Skin epidermis (tissue), 12 donors: ENCODE measurements at regions not wholly inside any gene's neighbourhood (a gene's known extent, or its start where the extent isn't known, plus 50 kb on each side); places are given as distances from the start of the nearest gene placed in this dataset.

Experiments used
- H3K27ac ChIP-seq, 21 experiments: fragments of 200-600 bp; sonication (generic) in 11 of 21; one replicate each; pipeline ENCODE4 v1.5.0; 2020; ENCODE audit warnings: mild to moderate bottlenecking in 3 of 21, inconsistent platforms in 2 of 21, moderate library complexity in 2 of 21
- H3K4me3 ChIP-seq, 7 experiments: fragments of 200-600 bp; sonication (generic) in 2 of 7; one replicate each; pipeline ENCODE4 v1.5.0; 2020; ENCODE audit warnings: inconsistent platforms in 2 of 7, mild to moderate bottlenecking in 2 of 7, moderate library complexity in 1 of 7

DNA sequence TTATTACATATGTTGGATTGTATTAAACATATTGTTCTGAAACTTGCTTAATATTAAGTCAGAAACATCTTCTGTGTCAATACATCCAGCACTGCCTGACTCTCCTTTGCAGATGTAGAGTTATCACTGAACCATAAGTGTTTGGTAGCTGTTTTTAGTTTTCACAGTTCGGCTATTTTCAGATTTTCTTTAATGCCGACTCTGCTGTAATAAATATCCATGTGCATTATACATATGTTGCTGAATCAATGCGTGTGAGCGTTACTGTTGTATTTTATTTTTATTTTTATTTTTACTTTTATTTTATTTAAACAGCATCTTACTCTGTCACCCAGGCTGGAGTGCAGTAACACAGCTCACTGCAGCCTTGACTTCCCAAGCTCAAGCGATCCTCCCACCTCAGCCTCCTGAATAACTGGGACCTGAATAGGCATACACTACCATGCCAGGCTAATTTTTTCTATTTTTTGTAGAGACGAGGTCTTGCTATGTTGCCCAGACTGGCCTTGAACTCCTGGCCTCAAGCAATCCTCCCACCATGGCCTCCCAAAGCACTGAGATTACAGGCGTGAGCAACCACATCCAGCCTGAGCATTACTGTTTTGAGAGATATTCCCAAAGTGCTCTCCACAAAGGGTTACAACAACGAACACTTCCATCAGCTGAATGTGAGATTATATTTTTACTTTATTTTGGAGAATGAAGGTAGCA is 50.7 kb upstream of the NOCT start:
- Histone ChIP-seq H3K27ac (no peak overlapping the region), H3K4me3 (no peak overlapping the region)

- H3K27ac ChIP-seq = no peak overlapping the region
- no peak overlapping the region for H3K4me3 ChIP-seq
Measured at GRCh38 chr4:138963412-138963811, 52.2 kb upstream of the NOCT start.

DNA sequence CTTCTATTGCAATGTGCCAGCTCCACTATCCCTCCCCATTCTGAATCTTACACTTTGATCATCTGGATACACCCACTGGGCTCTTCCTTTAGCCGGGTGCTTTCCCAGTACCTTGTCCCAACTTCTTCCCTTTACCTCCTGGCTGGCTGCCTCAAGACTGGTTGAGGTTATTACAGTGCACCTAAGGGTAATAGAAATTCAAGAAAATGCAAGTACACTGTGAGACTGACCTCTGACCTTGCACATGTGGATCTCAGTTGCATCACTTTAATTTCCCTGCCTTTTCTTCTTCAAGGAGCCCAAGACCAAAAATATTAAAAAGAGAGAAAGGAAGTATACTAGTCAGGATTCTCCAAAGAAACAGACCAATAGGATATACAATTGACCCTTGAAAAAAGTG is 53.9 kb upstream of the NOCT start:
- Histone ChIP-seq H3K4me3 (no peak overlapping the region), H3K27ac (no peak overlapping the region)

DNA sequence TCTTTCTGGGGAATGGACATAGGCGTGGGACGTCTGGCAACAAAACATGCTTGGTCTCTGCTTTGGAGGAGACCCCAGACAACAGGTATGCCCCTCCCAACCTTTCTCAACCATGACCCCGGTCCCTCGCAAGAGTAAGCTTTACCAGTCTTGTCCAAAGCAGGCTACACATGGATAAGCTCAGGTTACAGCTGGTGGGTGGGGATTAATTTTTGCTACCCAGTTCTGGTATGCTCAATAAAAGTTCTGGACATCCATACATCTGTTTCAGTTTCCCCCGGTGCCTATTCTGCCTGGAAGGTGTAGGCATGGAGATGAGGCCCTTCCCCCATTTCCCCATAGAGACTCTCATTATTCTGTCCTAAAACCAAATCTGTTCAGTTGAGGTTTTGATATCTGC is 54.5 kb upstream of the NOCT start:
- Histone ChIP-seq H3K27ac (no peak overlapping the region), H3K4me3 (no peak overlapping the region)

- H3K4me3 ChIP-seq = no peak overlapping the region
- no peak overlapping the region for H3K27ac ChIP-seq
Measured at GRCh38 chr4:138960175-138960710, 55.3 kb upstream of the NOCT start.

DNA sequence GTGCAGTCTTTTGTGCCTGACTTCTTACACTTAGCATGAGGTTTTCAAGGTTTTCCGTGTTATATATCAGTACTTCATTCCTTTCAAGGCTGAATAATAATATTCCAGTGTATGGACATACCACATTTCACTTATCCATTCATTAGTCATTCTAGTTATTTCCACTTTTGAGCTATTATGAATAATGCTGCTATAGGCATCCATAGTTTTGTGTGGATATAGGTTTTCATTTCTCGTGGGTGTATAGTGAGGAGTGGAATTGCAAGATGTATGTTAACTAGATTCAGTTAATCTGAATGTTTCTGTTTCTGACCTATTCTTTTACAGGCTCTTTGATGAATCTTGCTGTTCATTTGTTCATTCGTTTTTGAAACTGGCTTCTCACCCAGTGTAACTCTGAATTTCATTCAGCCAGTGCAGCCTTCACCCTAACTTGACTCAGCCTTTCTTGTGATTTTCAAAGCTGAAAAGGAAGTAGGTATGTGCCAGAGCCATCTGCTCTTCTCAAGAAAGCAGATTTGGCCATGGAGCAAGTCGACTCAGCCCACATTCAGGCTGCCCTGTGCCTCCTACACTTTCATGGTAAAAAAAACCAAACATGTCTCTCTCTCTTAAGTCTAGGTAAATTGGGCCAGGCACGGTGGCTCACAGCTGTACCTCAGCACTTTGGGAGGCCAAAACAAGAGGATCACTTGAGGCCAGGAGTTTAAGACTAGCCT is 56.3 kb upstream of the NOCT start:
- H3K4me3 ChIP-seq = no peak overlapping the region
- H3K27ac ChIP-seq = peak overlapping the region in 2 of 21 experiments; percentile 34 to 56

DNA sequence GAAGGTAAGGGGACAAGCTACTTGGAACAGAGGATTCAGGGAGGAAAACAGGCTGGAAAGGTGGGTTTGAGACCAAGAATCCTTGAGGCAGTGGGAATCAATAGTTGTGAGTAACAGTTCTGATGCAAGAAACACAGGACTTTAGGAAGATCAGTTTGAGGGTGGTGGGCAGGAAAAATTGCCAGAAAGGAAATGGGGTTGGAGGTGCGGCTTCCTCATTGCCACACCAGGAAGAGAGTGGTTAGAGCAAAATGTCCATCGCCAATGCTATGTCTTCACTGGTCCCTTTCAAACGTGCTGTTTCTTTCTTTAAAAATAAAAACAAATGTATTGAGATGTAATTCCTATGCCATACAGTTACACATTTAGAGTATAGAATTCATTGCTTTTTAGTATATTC is 57.1 kb upstream of the NOCT start:
- H3K27ac ChIP-seq = no peak overlapping the region
- H3K4me3 ChIP-seq = no peak overlapping the region

DNA sequence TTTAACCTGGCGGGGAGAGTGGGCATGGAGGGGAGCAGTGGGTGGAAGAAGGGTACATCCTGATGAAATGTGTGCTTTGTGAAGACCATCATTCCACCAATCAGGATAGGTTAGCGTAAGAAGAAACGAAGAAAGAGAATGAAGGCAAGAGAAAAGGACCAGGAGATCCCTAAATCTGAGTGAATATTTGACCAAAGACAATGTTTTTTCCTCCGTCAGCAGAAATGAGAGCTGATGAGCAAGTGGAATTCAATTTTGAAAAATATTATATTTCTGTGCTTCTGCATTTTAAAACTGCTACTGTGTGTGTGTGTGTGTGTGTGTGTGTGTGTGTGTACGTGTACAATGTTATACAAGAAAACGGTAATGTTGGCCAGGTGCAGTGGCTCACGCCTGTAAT is 58.3 kb upstream of the NOCT start:
- no peak overlapping the region for H3K27ac ChIP-seq
- no peak overlapping the region for H3K4me3 ChIP-seq

GRCh38 chr4:138954428-138954827 is 61.2 kb upstream of the NOCT start:
- Histone ChIP-seq H3K27ac (peak overlapping the region in 2 of 21 experiments; percentile 34 to 73), H3K4me3 (no peak overlapping the region)

DNA sequence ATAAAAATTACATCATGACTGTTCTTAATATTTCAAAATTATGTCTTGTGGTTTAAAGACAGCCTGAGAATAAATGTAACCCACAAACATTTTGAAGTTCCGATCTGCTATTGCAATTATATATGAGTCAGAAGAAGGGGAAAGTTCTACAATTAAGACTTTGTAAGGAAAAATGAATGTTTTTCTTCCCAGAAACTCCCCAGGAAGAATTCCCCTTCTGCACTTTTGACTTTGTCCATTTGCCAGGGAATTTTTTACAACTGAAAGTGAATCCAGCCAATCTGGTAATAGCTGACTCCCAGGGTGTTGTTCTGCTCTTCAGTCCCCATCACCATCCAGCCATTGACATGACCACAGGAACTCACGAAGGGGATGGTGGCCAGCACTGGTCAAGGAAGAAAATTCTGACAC is 61.6 kb upstream of the NOCT start:
- peak overlapping the region in 2 of 21 experiments; percentile 34 to 67 for H3K27ac ChIP-seq
- no peak overlapping the region for H3K4me3 ChIP-seq

GRCh38 chr4:138952411-138952810 is 63.2 kb upstream of the NOCT start:
- H3K27ac ChIP-seq = peak overlapping the region in 12 of 21 experiments; percentile 14 to 72 (median 50)
- H3K4me3 ChIP-seq = no peak overlapping the region

- Histone ChIP-seq H3K4me3 (no peak overlapping the region), H3K27ac (peak overlapping the region in 10 of 21 experiments; percentile 19 to 70 (median 60))
Measured at GRCh38 chr4:138951764-138952163, 63.8 kb upstream of the NOCT start.

- peak overlapping the region in 2 of 21 experiments; percentile 8 to 21 for H3K27ac ChIP-seq
- no peak overlapping the region for H3K4me3 ChIP-seq
Measured at GRCh38 chr4:138949866-138950265, 65.7 kb upstream of the NOCT start.

- peak overlapping the region in 1 of 21 experiments; percentile 11 for H3K27ac ChIP-seq
Measured at GRCh38 chr4:138948918-138949317, 66.7 kb upstream of the NOCT start.

GRCh38 chr4:138946306-138946705 is 69.3 kb upstream of the NOCT start:
- Histone ChIP-seq H3K4me3 (no peak overlapping the region), H3K27ac (no peak overlapping the region)

More at GRCh38 chr4:138948918-138949317, 66.7 kb upstream of the NOCT start:
- H3K4me3 ChIP-seq = no peak overlapping the region

- peak overlapping the region in 4 of 21 experiments; percentile 12 to 29 (median 13) for H3K27ac ChIP-seq
- H3K4me3 ChIP-seq = no peak overlapping the region
Measured at GRCh38 chr4:138945840-138946239, 69.7 kb upstream of the NOCT start.

DNA sequence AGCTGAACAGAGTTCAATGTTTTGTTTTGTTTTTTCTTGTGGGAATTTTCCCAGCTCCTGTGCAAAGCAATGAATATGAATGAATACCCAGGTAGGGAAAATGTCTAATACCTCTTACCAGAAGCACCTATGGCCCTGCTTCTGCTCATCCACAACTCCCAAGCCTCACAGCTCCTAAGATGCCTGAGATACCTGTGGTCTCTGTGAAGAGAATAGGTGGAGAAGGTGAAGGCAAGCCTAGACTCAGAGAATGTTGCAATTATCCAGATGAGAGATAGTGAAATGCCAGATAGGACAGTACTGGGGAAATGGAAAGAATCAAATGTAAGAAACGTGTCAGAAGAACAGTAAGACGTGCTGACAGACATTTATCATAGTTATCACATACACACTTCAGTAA is 70.2 kb upstream of the NOCT start:
- Histone ChIP-seq H3K4me3 (no peak overlapping the region), H3K27ac (peak overlapping the region in 4 of 21 experiments; percentile 12 to 54 (median 13))

GRCh38 chr4:138943893-138944292 is 71.7 kb upstream of the NOCT start:
- Histone ChIP-seq H3K4me3 (no peak overlapping the region), H3K27ac (no peak overlapping the region)

GRCh38 chr4:138941037-138941436 is 74.5 kb upstream of the NOCT start:
- Histone ChIP-seq H3K4me3 (no peak overlapping the region), H3K27ac (no peak overlapping the region)

- Histone ChIP-seq H3K27ac (no peak overlapping the region), H3K4me3 (no peak overlapping the region)
Measured at GRCh38 chr4:138939960-138940359, 75.6 kb upstream of the NOCT start.

DNA sequence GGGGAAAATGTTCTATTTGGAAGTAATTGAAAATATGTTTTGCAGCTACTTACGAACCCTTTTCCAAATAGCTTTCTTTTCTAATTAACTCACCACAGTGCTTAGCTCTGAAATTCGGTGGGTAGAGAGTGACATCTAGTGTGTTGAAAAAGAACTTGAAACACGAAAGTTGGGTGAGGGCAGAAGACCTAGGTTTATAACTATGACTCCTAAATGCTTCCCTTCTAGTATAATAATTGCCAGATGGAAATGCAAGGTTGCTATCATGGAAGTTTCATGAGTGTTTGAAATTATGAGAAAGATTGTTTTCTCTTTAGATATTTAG is 77.3 kb upstream of the NOCT start:
- no peak overlapping the region for H3K4me3 ChIP-seq
- no peak overlapping the region for H3K27ac ChIP-seq
